GM12878 (cell line): ENCODE measurements at regions not wholly inside any gene's neighbourhood (a gene's known extent, or its start where the extent isn't known, plus 50 kb on each side); places are given as distances from the start of the nearest gene placed in this dataset.

Experiments used
- ATAC-seq: fragments of 200-7000 bp; cut with Tn5 transposase; 3 replicates; pipeline ENCODE4 v1.9.1; 2020; ENCODE audit warnings: mild to moderate bottlenecking, moderate library complexity
- BruUV-seq: library from RNA; stranded (reverse); fragments of 400-500 nt; replicated peaks from 2 replicates; lab custom pipeline; 2021; lab: Mats Ljungman, UMichigan
- CTCF ChIA-PET: fragments of 300-600 bp; sonication (Branson Sonifier 250); formaldehyde crosslinking; extraction: SDS; loops from one replicate; lab custom pipeline; 2021; ENCODE audit warnings: inconsistent platforms; lab: Yijun Ruan, JAX
- POLR2A ChIA-PET: fragments of 350-600 bp; formaldehyde crosslinking; extraction: SDS; loops from one replicate; lab custom pipeline; 2021; ENCODE audit warnings: inconsistent platforms; lab: Charles Lee
- RAD21 ChIA-PET: fragments of 300-600 bp; sonication (Branson Sonifier 250); formaldehyde crosslinking; loops from one replicate; lab custom pipeline; 2023; ENCODE audit warnings: antibody characterized with exemption; ENCODE audit not compliant: unreplicated experiment; lab: Charles Lee
- SMC1A ChIA-PET: fragments of 300-600 bp; sonication (Branson Sonifier 250); formaldehyde crosslinking; loops from one replicate; lab custom pipeline; 2023; ENCODE audit not compliant: unreplicated experiment, uncharacterized antibody; lab: Charles Lee
- DNase-seq: peaks from one replicate; pipeline ENCODE4 v3.0.0-alpha.2; 2011; ENCODE audit warnings: low read depth, low spot score
- FAIRE-seq: peaks from 3 replicates; lab custom pipeline; 2011; peaks lifted over from hg19 to GRCh38; lab: Jason Lieb, UNC
- H2AFZ ChIP-seq: 2 replicates; pipeline ENCODE4 v1.6.0; 2011; ENCODE audit warnings: low read depth, low read length, control low read depth; ENCODE audit not compliant: control insufficient read depth
- H3K27ac ChIP-seq: 2 replicates; pipeline ENCODE4 v1.5.1; 2011; ENCODE audit warnings: control low read depth; ENCODE audit not compliant: control insufficient read depth, insufficient read depth
- H3K27me3 ChIP-seq, 2 experiments: replicated peaks in 1 of 2; 2 replicates each; pipeline versions ENCODE4 v1.6.0 to v1.6.1; 2011; ENCODE audit warnings: low read length in 1 of 2; ENCODE audit not compliant: control insufficient read depth in 2 of 2, insufficient read depth in 2 of 2
- H3K36me3 ChIP-seq, 2 experiments: 2 replicates each; pipeline ENCODE4 v1.5.1; 2011; ENCODE audit warnings: low read length in 1 of 2; ENCODE audit not compliant: control insufficient read depth in 2 of 2, insufficient read depth in 2 of 2
- H3K4me1 ChIP-seq: 2 replicates; pipeline ENCODE4 v1.6.1; 2011; ENCODE audit warnings: mild to moderate bottlenecking, low read length, moderate library complexity, mixed read lengths; ENCODE audit not compliant: control insufficient read depth, insufficient read depth
- H3K4me2 ChIP-seq: 2 replicates; pipeline ENCODE4 v1.6.0; 2011; ENCODE audit warnings: control low read depth; ENCODE audit not compliant: control insufficient read depth, insufficient read depth
- H3K4me3 ChIP-seq: fragments of 200-600 bp; sonication (generic); 2 replicates; pipeline ENCODE4 v1.5.1; 2016
- H3K79me2 ChIP-seq: 2 replicates; pipeline ENCODE4 v1.6.0; 2011; ENCODE audit warnings: low read length; ENCODE audit not compliant: control insufficient read depth, insufficient read depth
- H3K9ac ChIP-seq: 2 replicates; pipeline ENCODE4 v1.8.0; 2011; ENCODE audit warnings: low read length, control low read depth, mixed read lengths; ENCODE audit not compliant: control insufficient read depth, insufficient read depth
- H3K9me3 ChIP-seq: replicated peaks from 3 replicates; pipeline ENCODE4 v1.5.1; 2011; ENCODE audit warnings: mild to moderate bottlenecking, low read length; ENCODE audit not compliant: control insufficient read depth, insufficient read depth
- H4K20me1 ChIP-seq: 2 replicates; pipeline ENCODE4 v1.6.0; 2011; ENCODE audit not compliant: control insufficient read depth, insufficient read depth
- BCL11A ChIP-seq: IDR thresholded peaks from 2 replicates; pipeline ENCODE4 v1.6.1; 2011; ENCODE audit warnings: low read depth, low read length
- MAX ChIP-seq: IDR thresholded peaks from 2 replicates; pipeline ENCODE4 v1.6.1; 2012; ENCODE audit warnings: low read depth, low read length, improper control_type of control experiment
- MEF2A ChIP-seq: IDR thresholded peaks from 2 replicates; pipeline ENCODE4 v1.6.1; 2011; ENCODE audit warnings: low read depth, mild to moderate bottlenecking, low read length, moderate library complexity; ENCODE audit not compliant: insufficient read depth
- NKRF ChIP-seq: fragments of 450-650 bp; conservative IDR thresholded peaks from 2 replicates; pipeline ENCODE4 v1.6.1; 2017; ENCODE audit warnings: mild to moderate bottlenecking, moderate library complexity
- SMAD1 ChIP-seq: fragments of 450-650 bp; IDR thresholded peaks from 2 replicates; pipeline ENCODE4 v1.6.1; 2018; ENCODE audit warnings: mild to moderate bottlenecking, low read depth; ENCODE audit not compliant: partially characterized antibody
- SMAD5 ChIP-seq: IDR thresholded peaks from 2 replicates; pipeline ENCODE4 v1.6.1; 2016; ENCODE audit warnings: antibody characterized with exemption, low read depth
- USF1 ChIP-seq: IDR thresholded peaks from 2 replicates; pipeline ENCODE4 v1.6.1; 2011; ENCODE audit warnings: borderline replicate concordance, low read depth, mild to moderate bottlenecking, moderate library complexity, mixed read lengths, low read length; ENCODE audit not compliant: insufficient read depth; ENCODE audit errors: extremely low read length
- ZNF24 ChIP-seq: fragments of 450-650 bp; IDR thresholded peaks from 2 replicates; pipeline ENCODE4 v1.6.1; 2017; ENCODE audit warnings: antibody characterized with exemption, mild to moderate bottlenecking
- WGBS: methylation state at CpG from one replicate; pipeline ENCODE4 v1.1.6; 2016; ENCODE audit warnings: low lambda C conversion rate; ENCODE audit not compliant: insufficient replicate concordance, insufficient coverage; ENCODE audit errors: missing lambda C conversion rate; 5-methylcytosine and 5-hydroxymethylcytosine counted together
- in situ Hi-C: fragments of 300-500 bp; cut with MboI; formaldehyde crosslinking; loops from 9 replicates; pipeline ENCODE4 v1.14.3; 2018; ENCODE audit warnings: mixed read lengths
- intact Hi-C: fragments of 100-400 bp; cut with micrococcal nuclease; formaldehyde crosslinking; loops from one replicate; pipeline ENCODE4 v1.14.2; 2022; ENCODE audit not compliant: unreplicated experiment
- TF ChIP-seq, protein P1 (sequence below): fragments of 450-650 bp; IDR thresholded peaks from 2 replicates; pipeline ENCODE4 v1.6.1; 2017; ENCODE audit warnings: mild to moderate bottlenecking, moderate library complexity

- BruUV-seq = no TSS peak
- 0% methylated on average over 1 of the region's 1 CpG for WGBS
- ChIA-PET CTCF (no interaction called here), POLR2A (no interaction called here), RAD21 (no interaction called here), SMC1A (no interaction called here)
- Histone ChIP-seq H2AFZ (no peak overlapping the region), H4K20me1 (no peaks in the 10 kb centered on the region), H3K4me3 (no peak overlapping the region), H3K4me2 (no peak overlapping the region), H3K9ac (no peak overlapping the region), H3K27me3 (no peaks in the 10 kb centered on the region; a peak in 1 of 4 replicates), H3K9me3 (no peaks in the 10 kb centered on the region), H3K27ac (no peak overlapping the region), H3K4me1 (no peaks in the 10 kb centered on the region), H3K79me2 (no peaks in the 10 kb centered on the region), H3K36me3 (no peaks in the 10 kb centered on the region)
- TF ChIP-seq MEF2A (no peak), ZNF24 (no peak), SMAD1 (no peak), USF1 (no peak), SMAD5 (no peak), BCL11A (no peak), MAX (no peak), NKRF (no peak)
- TF ChIP-seq, protein P1, sequence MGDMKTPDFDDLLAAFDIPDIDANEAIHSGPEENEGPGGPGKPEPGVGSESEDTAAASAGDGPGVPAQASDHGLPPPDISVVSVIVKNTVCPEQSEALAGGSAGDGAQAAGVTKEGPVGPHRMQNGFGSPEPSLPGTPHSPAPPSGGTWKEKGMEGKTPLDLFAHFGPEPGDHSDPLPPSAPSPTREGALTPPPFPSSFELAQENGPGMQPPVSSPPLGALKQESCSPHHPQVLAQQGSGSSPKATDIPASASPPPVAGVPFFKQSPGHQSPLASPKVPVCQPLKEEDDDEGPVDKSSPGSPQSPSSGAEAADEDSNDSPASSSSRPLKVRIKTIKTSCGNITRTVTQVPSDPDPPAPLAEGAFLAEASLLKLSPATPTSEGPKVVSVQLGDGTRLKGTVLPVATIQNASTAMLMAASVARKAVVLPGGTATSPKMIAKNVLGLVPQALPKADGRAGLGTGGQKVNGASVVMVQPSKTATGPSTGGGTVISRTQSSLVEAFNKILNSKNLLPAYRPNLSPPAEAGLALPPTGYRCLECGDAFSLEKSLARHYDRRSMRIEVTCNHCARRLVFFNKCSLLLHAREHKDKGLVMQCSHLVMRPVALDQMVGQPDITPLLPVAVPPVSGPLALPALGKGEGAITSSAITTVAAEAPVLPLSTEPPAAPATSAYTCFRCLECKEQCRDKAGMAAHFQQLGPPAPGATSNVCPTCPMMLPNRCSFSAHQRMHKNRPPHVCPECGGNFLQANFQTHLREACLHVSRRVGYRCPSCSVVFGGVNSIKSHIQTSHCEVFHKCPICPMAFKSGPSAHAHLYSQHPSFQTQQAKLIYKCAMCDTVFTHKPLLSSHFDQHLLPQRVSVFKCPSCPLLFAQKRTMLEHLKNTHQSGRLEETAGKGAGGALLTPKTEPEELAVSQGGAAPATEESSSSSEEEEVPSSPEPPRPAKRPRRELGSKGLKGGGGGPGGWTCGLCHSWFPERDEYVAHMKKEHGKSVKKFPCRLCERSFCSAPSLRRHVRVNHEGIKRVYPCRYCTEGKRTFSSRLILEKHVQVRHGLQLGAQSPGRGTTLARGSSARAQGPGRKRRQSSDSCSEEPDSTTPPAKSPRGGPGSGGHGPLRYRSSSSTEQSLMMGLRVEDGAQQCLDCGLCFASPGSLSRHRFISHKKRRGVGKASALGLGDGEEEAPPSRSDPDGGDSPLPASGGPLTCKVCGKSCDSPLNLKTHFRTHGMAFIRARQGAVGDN = no peak
- FAIRE-seq (no peak), ATAC-seq (no peak), DNase-seq (no peak)
- in situ Hi-C loops = no loop called here
- intact Hi-C loops = no loop called here
These were observed 640.9 kb upstream of the ZEB2 start for GRCh38 chr2:145160855-145161254.
